ENCODE measurements at regions not wholly inside any gene's neighbourhood (a gene's known extent, or its start where the extent isn't known, plus 50 kb on each side); places are given as distances from the start of the nearest gene placed in this dataset.
"Not testable (repeated sequence)": the region's sequence is repeated elsewhere in the genome, so short reads cannot be mapped to it uniquely, and the experiment has no call there.

DNA sequence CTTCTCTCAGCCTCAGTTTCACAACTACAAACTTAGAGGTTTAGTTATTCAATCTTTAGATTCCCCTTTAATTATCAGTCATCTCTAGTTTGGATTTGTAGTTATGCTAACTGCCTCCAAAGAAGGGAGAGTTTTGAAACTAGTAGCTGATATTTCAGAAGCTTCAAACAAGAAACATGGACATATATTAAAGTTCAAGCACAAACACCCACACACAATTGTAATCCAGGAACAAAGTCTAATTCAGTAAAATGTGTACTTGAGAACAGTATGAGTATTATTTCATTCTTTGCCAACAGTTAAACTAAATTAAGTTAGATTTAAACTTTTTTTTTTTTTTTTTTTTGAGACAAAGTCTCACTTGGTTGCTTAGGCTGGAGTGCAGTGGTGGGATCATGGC, 71.2 kb upstream of the ABCA1 start:
- Histone ChIP-seq H3K36me3 (ENCODE audit: control insufficient read depth, insufficient read depth, low read length) (no peaks in the 10 kb centered on the region), H3K27me3 (ENCODE audit: control insufficient read depth, insufficient read depth, low read length) (no peaks in the 10 kb centered on the region), H3K4me2 (ENCODE audit: low read length) (no peak overlapping the region), H3K79me2 (no peaks in the 10 kb centered on the region), H3K9me3 (ENCODE audit: control insufficient read depth, low read length) (no peaks in the 10 kb centered on the region), H3K4me3 (ENCODE audit: low read depth, low read length) (no peak overlapping the region), H2AFZ (no peak overlapping the region), H3K4me1 (no peaks in the 10 kb centered on the region), H3K27ac (no peak overlapping the region), H3K9ac (no peak overlapping the region)
- TF ChIP-seq, protein P1, sequence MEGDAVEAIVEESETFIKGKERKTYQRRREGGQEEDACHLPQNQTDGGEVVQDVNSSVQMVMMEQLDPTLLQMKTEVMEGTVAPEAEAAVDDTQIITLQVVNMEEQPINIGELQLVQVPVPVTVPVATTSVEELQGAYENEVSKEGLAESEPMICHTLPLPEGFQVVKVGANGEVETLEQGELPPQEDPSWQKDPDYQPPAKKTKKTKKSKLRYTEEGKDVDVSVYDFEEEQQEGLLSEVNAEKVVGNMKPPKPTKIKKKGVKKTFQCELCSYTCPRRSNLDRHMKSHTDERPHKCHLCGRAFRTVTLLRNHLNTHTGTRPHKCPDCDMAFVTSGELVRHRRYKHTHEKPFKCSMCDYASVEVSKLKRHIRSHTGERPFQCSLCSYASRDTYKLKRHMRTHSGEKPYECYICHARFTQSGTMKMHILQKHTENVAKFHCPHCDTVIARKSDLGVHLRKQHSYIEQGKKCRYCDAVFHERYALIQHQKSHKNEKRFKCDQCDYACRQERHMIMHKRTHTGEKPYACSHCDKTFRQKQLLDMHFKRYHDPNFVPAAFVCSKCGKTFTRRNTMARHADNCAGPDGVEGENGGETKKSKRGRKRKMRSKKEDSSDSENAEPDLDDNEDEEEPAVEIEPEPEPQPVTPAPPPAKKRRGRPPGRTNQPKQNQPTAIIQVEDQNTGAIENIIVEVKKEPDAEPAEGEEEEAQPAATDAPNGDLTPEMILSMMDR (IDR thresholded peaks at IDR 0.05): no peak

DNA sequence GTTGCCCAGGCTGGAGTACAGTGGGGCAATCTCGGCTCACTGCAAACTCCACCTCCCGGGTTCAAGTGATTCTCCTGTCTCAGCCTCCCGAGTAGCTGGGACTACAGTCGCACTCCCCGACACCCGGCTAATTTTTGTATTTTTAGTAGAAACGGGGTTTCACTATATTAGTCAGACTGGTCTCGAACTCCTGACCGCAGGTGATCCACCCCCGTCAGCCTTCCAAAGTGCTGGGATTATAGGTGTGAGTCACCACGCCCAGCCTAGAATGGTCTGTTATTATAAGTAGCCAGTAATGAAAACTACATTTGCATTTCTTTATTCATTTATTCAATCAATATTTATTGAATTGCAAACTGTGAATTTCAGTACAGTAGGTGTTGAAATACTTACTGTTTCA, 72.6 kb upstream of the ABCA1 start:
- not testable (repeated sequence) for H3K79me2 ChIP-seq; H3K4me3 ChIP-seq (ENCODE audit: low read depth, low read length); H3K36me3 ChIP-seq (ENCODE audit: control insufficient read depth, insufficient read depth, low read length); H3K9me3 ChIP-seq (ENCODE audit: control insufficient read depth, low read length); H3K27ac ChIP-seq; H2AFZ ChIP-seq; H3K9ac ChIP-seq; H3K4me2 ChIP-seq (ENCODE audit: low read length); H3K4me1 ChIP-seq; H3K27me3 ChIP-seq (ENCODE audit: control insufficient read depth, insufficient read depth, low read length)

DNA sequence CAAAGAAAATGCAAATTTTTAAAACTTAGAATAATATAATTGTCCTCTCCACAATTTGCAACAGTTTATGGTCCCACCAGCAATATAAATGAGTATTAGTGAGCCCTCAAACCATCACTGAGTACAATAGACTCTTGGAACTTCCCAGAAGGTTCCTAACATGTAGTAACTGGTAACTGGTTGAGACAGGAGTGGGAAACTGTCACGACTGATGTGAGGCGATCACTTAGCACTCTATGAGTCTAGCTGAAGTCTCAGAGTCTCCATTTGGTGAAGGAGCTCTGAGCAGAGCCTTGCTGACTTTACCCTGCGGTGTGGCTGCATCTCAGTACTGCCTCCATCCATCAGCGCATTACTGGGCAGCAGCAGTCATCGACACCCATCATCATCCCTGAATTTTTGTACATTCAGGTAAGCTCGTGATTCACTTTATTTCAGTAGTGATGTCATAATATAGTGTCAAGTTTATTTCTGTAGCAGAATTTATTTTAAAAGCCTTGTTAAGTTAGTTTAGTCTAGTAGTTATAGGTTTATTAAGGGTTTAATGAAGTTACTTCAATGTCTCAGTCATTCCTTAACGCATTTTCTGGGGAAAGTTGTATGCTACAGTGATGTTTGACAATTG, 76.6 kb upstream of the ABCA1 start:
- Histone ChIP-seq H3K4me1 (no peaks in the 10 kb centered on the region), H3K27me3 (ENCODE audit: control insufficient read depth, insufficient read depth, low read length) (no peaks in the 10 kb centered on the region), H3K9ac (no peak overlapping the region)

DNA sequence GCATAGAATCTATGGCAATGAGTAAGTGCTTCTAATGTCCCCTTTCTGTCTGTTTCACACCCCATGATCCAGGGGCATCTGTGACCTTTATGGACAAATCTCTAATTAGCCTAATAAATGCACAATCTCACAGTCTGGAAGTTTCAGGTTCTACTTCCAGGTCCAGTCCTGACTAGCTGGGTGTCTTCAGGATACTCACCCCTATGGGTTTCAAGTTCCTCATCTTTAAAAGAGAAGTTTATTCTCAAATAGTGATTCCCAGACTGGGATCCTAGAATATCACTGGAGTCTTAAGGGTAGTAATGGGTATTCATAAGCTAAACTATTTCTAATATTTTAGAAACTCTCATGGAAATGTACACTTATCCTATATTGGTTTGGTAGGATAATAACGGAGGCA, 77.2 kb upstream of the ABCA1 start:
- H3K27me3 ChIP-seq (ENCODE audit: control insufficient read depth, insufficient read depth, low read length): no peaks in the 10 kb centered on the region
- H3K4me1 ChIP-seq: no peaks in the 10 kb centered on the region
- H3K9ac ChIP-seq: no peak overlapping the region
- no peak overlapping the region for H3K27ac ChIP-seq
- no peak overlapping the region for H3K4me3 ChIP-seq (ENCODE audit: low read depth, low read length)
- no peaks in the 10 kb centered on the region for H3K36me3 ChIP-seq (ENCODE audit: control insufficient read depth, insufficient read depth, low read length)
- no peaks in the 10 kb centered on the region for H3K79me2 ChIP-seq
- TF ChIP-seq, protein P1 (IDR thresholded peaks at IDR 0.05): no peak
- H2AFZ ChIP-seq: no peak overlapping the region
- H3K9me3 ChIP-seq (ENCODE audit: control insufficient read depth, low read length): no peaks in the 10 kb centered on the region
- H3K4me2 ChIP-seq (ENCODE audit: low read length): no peak overlapping the region

More for the DNA sequence above, 76.6 kb upstream of the ABCA1 start:
- Histone ChIP-seq H3K27ac (no peak overlapping the region), H3K36me3 (ENCODE audit: control insufficient read depth, insufficient read depth, low read length) (no peaks in the 10 kb centered on the region), H3K4me2 (ENCODE audit: low read length) (no peak overlapping the region), H3K79me2 (no peaks in the 10 kb centered on the region), H3K9me3 (ENCODE audit: control insufficient read depth, low read length) (no peaks in the 10 kb centered on the region), H2AFZ (no peak overlapping the region), H3K4me3 (ENCODE audit: low read depth, low read length) (no peak overlapping the region)
- TF ChIP-seq, protein P1 (IDR thresholded peaks at IDR 0.05): no peak

DNA sequence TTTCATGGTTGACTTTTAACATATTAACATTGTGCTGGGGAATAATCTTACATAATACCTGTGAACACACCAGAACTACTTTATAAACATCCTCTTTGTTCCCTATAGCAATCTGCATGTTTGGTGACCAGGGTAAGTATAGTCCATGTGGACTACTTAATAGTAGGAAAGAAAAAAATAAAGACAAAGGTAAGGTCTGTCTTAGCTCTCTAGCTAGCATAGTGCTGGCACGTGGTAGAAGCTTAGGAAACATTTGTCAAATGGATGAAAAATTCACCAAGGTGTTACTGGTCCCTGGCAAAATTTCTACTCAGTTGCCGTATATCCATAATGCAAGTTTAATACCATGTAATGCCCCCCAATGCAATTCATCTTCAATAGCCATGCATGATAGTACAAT, 78.6 kb upstream of the ABCA1 start:
- Histone ChIP-seq H3K27me3 (ENCODE audit: control insufficient read depth, insufficient read depth, low read length) (no peaks in the 10 kb centered on the region), H3K9me3 (ENCODE audit: control insufficient read depth, low read length) (no peaks in the 10 kb centered on the region), H3K27ac (no peak overlapping the region), H2AFZ (no peak overlapping the region), H3K9ac (no peak overlapping the region), H3K4me2 (ENCODE audit: low read length) (no peak overlapping the region), H3K4me1 (no peaks in the 10 kb centered on the region), H3K4me3 (ENCODE audit: low read depth, low read length) (no peak overlapping the region), H3K36me3 (ENCODE audit: control insufficient read depth, insufficient read depth, low read length) (no peaks in the 10 kb centered on the region), H3K79me2 (no peaks in the 10 kb centered on the region)
- TF ChIP-seq, protein P1 (IDR thresholded peaks at IDR 0.05): no peak

Measured in parathyroid adenoma (tissue), 2 donors.